ENCODE measurements at regions not wholly inside any gene's neighbourhood (a gene's known extent, or its start where the extent isn't known, plus 50 kb on each side); places are given as distances from the start of the nearest gene placed in this dataset.

DNA sequence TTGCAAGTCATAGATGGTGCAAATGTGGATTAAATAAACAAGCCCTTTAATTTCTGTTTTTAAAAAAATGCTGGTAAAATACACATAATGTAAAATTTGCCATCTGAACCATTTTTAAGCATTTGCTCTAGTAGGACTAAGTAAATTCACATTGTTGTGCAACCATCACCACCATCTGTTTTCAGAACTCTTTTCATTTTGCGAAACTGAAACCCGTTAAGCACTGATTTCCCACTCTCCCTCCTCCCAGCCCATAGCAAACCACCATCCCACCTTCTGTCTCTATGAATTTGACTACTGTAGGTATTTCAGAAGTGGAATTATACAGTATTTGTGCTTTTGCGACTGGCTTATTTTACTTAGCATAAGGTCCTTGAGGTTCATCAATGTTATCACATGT is 103.3 kb upstream of the CNTLN start:
- Histone ChIP-seq H3K27ac (replicated peaks) (no peak overlapping the region), H3K9me3 (replicated peaks) (peaks cover 38% of the 10 kb centered on the region), H3K4me3 (no peak overlapping the region), H3K4me1 (no peaks in the 10 kb centered on the region), H3K27me3 (ENCODE audit: low read depth) (no peaks in the 10 kb centered on the region), H3K36me3 (no peaks in the 10 kb centered on the region)
- no peak for DNase-seq
- intact Hi-C loops (cut with micrococcal nuclease): no loop called here
- TF ChIP-seq, protein P1, sequence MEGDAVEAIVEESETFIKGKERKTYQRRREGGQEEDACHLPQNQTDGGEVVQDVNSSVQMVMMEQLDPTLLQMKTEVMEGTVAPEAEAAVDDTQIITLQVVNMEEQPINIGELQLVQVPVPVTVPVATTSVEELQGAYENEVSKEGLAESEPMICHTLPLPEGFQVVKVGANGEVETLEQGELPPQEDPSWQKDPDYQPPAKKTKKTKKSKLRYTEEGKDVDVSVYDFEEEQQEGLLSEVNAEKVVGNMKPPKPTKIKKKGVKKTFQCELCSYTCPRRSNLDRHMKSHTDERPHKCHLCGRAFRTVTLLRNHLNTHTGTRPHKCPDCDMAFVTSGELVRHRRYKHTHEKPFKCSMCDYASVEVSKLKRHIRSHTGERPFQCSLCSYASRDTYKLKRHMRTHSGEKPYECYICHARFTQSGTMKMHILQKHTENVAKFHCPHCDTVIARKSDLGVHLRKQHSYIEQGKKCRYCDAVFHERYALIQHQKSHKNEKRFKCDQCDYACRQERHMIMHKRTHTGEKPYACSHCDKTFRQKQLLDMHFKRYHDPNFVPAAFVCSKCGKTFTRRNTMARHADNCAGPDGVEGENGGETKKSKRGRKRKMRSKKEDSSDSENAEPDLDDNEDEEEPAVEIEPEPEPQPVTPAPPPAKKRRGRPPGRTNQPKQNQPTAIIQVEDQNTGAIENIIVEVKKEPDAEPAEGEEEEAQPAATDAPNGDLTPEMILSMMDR (IDR thresholded peaks at IDR 0.05; ENCODE audit: borderline replicate concordance): no peak

DNA sequence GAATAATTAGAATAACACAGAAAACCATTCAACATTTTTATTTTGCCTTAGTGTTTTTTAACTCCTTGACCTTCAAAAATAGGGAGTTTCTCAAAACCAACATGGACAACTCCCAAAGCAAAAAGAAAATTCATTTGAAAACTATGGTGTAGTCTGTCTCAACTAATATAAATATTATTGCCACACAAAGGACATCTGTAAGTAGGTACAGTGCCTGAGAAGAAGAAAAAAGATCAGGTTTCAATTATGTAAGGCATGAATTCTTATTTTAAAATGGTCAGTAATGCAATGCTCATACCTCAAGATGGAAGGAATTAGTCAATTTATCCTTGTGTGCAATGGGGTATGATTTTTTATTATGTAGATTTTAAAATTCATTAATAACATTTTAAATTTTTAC is 109.6 kb upstream of the CNTLN start:
- TF ChIP-seq, protein P1 (IDR thresholded peaks at IDR 0.05; ENCODE audit: borderline replicate concordance): no peak
- no peak for DNase-seq
- H3K4me1 ChIP-seq: no peaks in the 10 kb centered on the region
- H3K27me3 ChIP-seq (ENCODE audit: low read depth): no peaks in the 10 kb centered on the region
- peaks cover 30% of the 10 kb centered on the region for H3K9me3 ChIP-seq (replicated peaks)
- H3K27ac ChIP-seq (replicated peaks): no peak overlapping the region
- H3K4me3 ChIP-seq: no peak overlapping the region
- intact Hi-C loops (cut with micrococcal nuclease): no loop called here
- H3K36me3 ChIP-seq: no peaks in the 10 kb centered on the region

DNA sequence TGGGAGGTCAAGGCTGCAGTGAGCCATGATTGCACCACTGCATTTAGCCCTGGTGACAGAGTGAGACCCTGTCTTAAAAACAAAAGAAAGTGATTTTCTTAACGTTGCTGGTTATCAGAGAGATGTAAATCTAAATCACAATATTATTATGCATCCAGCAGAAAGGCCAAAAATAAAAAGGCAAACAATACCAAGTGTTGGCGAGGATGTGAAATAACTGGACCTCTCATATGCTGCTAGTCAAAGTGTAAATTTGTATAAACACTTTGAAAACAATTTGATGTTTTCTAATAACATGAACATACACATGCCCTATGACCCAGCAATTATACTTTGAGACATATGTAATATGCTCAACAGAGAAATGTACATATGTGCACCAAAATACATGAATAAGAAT is 110.7 kb upstream of the CNTLN start:
- DNase-seq: no peak
- no peaks in the 10 kb centered on the region for H3K4me1 ChIP-seq
- H3K27me3 ChIP-seq (ENCODE audit: low read depth): no peaks in the 10 kb centered on the region
- peaks cover 20% of the 10 kb centered on the region for H3K9me3 ChIP-seq (replicated peaks)
- TF ChIP-seq, protein P1 (IDR thresholded peaks at IDR 0.05; ENCODE audit: borderline replicate concordance): no peak
- intact Hi-C loops (cut with micrococcal nuclease): no loop called here
- no peak overlapping the region for H3K27ac ChIP-seq (replicated peaks)
- no peak overlapping the region for H3K4me3 ChIP-seq
- H3K36me3 ChIP-seq: no peaks in the 10 kb centered on the region

DNA sequence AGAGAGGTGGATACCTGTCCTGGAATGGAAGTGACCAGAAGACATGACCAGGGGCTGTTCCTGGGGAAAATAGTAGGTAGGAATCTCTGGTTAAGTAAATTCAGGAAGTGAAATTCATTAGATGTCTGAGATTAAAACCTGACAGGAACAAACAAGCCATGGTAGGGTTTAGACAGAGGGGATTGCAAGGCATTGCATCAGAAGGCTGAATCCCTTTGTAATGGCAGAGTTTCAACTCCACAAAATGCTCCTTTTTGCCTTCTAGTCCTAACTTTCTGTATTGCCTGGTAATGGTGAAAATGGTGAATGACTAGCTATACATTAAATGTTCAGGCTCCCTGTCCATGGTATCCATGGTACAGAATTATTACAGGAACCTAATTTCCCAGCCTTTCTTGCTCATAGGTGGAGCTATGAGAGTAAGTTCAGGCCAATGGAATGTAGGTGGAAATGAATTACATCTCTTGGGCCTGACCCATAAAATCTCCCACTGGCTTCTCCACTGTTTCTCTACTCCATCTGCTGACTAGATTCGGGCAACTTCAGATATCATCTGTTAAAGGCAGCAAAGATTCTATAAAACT is 113.4 kb upstream of the CNTLN start:
- H3K9me3 ChIP-seq (replicated peaks): peaks cover 18% of the 10 kb centered on the region
- H3K4me1 ChIP-seq: no peaks in the 10 kb centered on the region
- H3K27ac ChIP-seq (replicated peaks): no peak overlapping the region
- H3K4me3 ChIP-seq: no peak overlapping the region
- no peaks in the 10 kb centered on the region for H3K27me3 ChIP-seq (ENCODE audit: low read depth)
- intact Hi-C loops (cut with micrococcal nuclease): no loop called here
- H3K36me3 ChIP-seq: no peaks in the 10 kb centered on the region
- DNase-seq: no peak
- TF ChIP-seq, protein P1 (IDR thresholded peaks at IDR 0.05; ENCODE audit: borderline replicate concordance): no peak

DNA sequence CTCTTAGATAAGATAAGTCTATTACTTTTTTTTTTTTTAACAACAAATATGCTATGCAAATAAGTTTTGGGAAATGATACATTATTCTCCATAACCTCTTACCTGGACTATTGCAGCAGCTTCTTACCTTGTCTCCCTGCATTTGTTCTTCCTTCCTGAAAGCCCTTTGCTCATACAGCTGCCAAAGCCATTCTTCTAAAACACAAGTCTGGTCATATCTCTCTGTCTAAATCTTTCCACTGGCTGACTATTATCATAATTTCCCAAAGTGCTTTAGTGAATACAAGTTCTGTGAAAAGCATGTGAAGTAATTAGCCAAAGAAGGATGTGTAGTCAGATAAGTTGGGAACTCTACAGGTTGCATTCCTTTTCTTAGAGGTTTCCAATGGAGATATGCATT is 115.4 kb upstream of the CNTLN start:
- TF ChIP-seq, protein P1 (IDR thresholded peaks at IDR 0.05; ENCODE audit: borderline replicate concordance): no peak
- no peak for DNase-seq
- Histone ChIP-seq H3K27me3 (ENCODE audit: low read depth) (no peaks in the 10 kb centered on the region), H3K4me1 (no peaks in the 10 kb centered on the region), H3K36me3 (no peaks in the 10 kb centered on the region), H3K4me3 (no peak overlapping the region), H3K27ac (replicated peaks) (no peak overlapping the region), H3K9me3 (replicated peaks) (peaks cover 14% of the 10 kb centered on the region)
- intact Hi-C loops (cut with micrococcal nuclease): no loop called here

All from left ventricle myocardium inferior (tissue), 1 donor.